ENCODE measurements at regions not wholly inside any gene's neighbourhood (a gene's known extent, or its start where the extent isn't known, plus 50 kb on each side); places are given as distances from the start of the nearest gene placed in this dataset.

GRCh38 chr2:226483745-226484619, 315.6 kb downstream of the IRS1 start:
- DNase-seq (peak in 2 of 3 donors; percentile 42 to 49), ATAC-seq (ENCODE audit: insufficient read depth, low FRiP score) (no peak)
- Histone ChIP-seq H3K9me3 (ENCODE audit: control insufficient read depth in 4 of 4, insufficient read depth in 3 of 4, low read length in 3 of 4) (no peaks in the 10 kb centered on the region), H3K4me3 (no peak overlapping the region), H3K9ac (ENCODE audit: insufficient read depth in 1 of 2, low read length in 2 of 2) (no peak overlapping the region), H3K27me3 (ENCODE audit: control insufficient read depth in 3 of 3, insufficient read depth in 3 of 3, low read length in 2 of 3) (no peaks in the 10 kb centered on the region), H3K27ac (ENCODE audit: low read depth in 1 of 2, low read length in 1 of 2) (no peak overlapping the region), H3K36me3 (ENCODE audit: control insufficient read depth in 4 of 4, insufficient read depth in 4 of 4, low read length in 4 of 4) (no peaks in the 10 kb centered on the region), H3K4me1 (ENCODE audit: control insufficient read depth in 5 of 5, insufficient read depth in 5 of 5, low read length in 5 of 5) (peaks cover 0 to 15% (median 3%) of the 10 kb centered on the region in 5 donors)
- WGBS, 2 donors, result 35 to 40% methylated on average over 6 of the region's 6 CpGs
- no peak for TF ChIP-seq CTCF (IDR thresholded peaks at IDR 0.05; ENCODE audit: control extremely low read depth, extremely low read depth)

GRCh38 chr2:226483143-226483542, 316.5 kb downstream of the IRS1 start:
- DNase-seq, result peak in 1 of 3 donors; percentile 9
- Histone ChIP-seq H3K9me3 (ENCODE audit: control insufficient read depth in 4 of 4, insufficient read depth in 3 of 4, low read length in 3 of 4) (no peaks in the 10 kb centered on the region), H3K4me3 (no peak overlapping the region), H3K27me3 (ENCODE audit: control insufficient read depth in 3 of 3, insufficient read depth in 3 of 3, low read length in 2 of 3) (no peaks in the 10 kb centered on the region), H3K4me1 (ENCODE audit: control insufficient read depth in 5 of 5, insufficient read depth in 5 of 5, low read length in 5 of 5) (peaks cover 1 to 23% (median 4%) of the 10 kb centered on the region in 5 donors), H3K9ac (ENCODE audit: insufficient read depth in 1 of 2, low read length in 2 of 2) (no peak overlapping the region), H3K36me3 (ENCODE audit: control insufficient read depth in 4 of 4, insufficient read depth in 4 of 4, low read length in 4 of 4) (no peaks in the 10 kb centered on the region), H3K27ac (ENCODE audit: low read depth in 1 of 2, low read length in 1 of 2) (no peak overlapping the region)
- no peak for TF ChIP-seq CTCF (IDR thresholded peaks at IDR 0.05; ENCODE audit: control extremely low read depth, extremely low read depth)
- no peak for ATAC-seq (ENCODE audit: insufficient read depth, low FRiP score)
- 53 to 61% methylated on average over 5 of the region's 5 CpGs for WGBS, 2 donors

GRCh38 chr2:226478109-226478809, 321.4 kb downstream of the IRS1 start:
- peak overlapping the region in 1 of 2 donors; percentile 0 for H3K9ac ChIP-seq (ENCODE audit: insufficient read depth in 1 of 2, low read length in 2 of 2)
- DNase-seq, result peak in 2 of 3 donors; percentile 21 to 51
- peak overlapping the region in 1 of 2 donors; percentile 55 for H3K27ac ChIP-seq (ENCODE audit: low read depth in 1 of 2, low read length in 1 of 2)

More at GRCh38 chr2:226478109-226478809, 321.4 kb downstream of the IRS1 start:
- H3K4me3 ChIP-seq, result no peak overlapping the region
- peaks cover 0 to 20% (median 11%) of the 10 kb centered on the region in 5 donors for H3K4me1 ChIP-seq (ENCODE audit: control insufficient read depth in 5 of 5, insufficient read depth in 5 of 5, low read length in 5 of 5)
- no peaks in the 10 kb centered on the region for H3K27me3 ChIP-seq (ENCODE audit: control insufficient read depth in 3 of 3, insufficient read depth in 3 of 3, low read length in 2 of 3)
- no peak for TF ChIP-seq CTCF (IDR thresholded peaks at IDR 0.05; ENCODE audit: control extremely low read depth, extremely low read depth)
- 45 to 69% methylated on average over 8 of the region's 8 CpGs for WGBS, 2 donors
- peak; percentile 89 for ATAC-seq (ENCODE audit: insufficient read depth, low FRiP score)
- no peaks in the 10 kb centered on the region for H3K36me3 ChIP-seq (ENCODE audit: control insufficient read depth in 4 of 4, insufficient read depth in 4 of 4, low read length in 4 of 4)
- no peaks in the 10 kb centered on the region for H3K9me3 ChIP-seq (ENCODE audit: control insufficient read depth in 4 of 4, insufficient read depth in 3 of 4, low read length in 3 of 4)

All from lung (tissue), 11 donors.